NT2/D1 (cell line): ENCODE measurements at regions not wholly inside any gene's neighbourhood (a gene's known extent, or its start where the extent isn't known, plus 50 kb on each side); places are given as distances from the start of the nearest gene placed in this dataset.

Experiments used
- DNase-seq: peaks from one replicate; pipeline ENCODE4 v3.0.0-alpha.2; 2011; ENCODE audit warnings: low read depth, low spot score
- H3K27me3 ChIP-seq: 2 replicates; pipeline ENCODE4 v1.6.0; 2011; ENCODE audit warnings: mild to moderate bottlenecking; ENCODE audit not compliant: insufficient read length, insufficient read depth
- H3K36me3 ChIP-seq: 2 replicates; pipeline ENCODE4 v1.6.1; 2011; ENCODE audit warnings: mild to moderate bottlenecking, low read length, mixed read lengths; ENCODE audit not compliant: insufficient read depth, insufficient read length
- H3K4me1 ChIP-seq: 2 replicates; pipeline ENCODE4 v1.5.1; 2011; ENCODE audit not compliant: insufficient read depth, insufficient read length
- H3K4me3 ChIP-seq: 2 replicates; pipeline ENCODE4 v1.5.1; 2011; ENCODE audit warnings: low read depth; ENCODE audit not compliant: insufficient read length
- H3K9ac ChIP-seq: 2 replicates; pipeline ENCODE4 v1.6.0; 2011; ENCODE audit warnings: low read depth; ENCODE audit not compliant: insufficient read length
- H3K9me3 ChIP-seq: 2 replicates; pipeline ENCODE4 v1.5.1; 2011; ENCODE audit warnings: mild to moderate bottlenecking, low read length; ENCODE audit not compliant: insufficient read depth
- SUZ12 ChIP-seq: IDR thresholded peaks from 2 replicates; pipeline ENCODE4 v1.6.1; 2011; ENCODE audit not compliant: insufficient read length, insufficient read depth; ENCODE audit errors: extremely low read depth
- YY1 ChIP-seq: IDR thresholded peaks from 2 replicates; pipeline ENCODE4 v1.6.1; 2011; ENCODE audit not compliant: insufficient read length, insufficient read depth
- ZNF274 ChIP-seq: IDR thresholded peaks from 2 replicates; pipeline ENCODE4 v1.6.1; 2011; ENCODE audit warnings: mild to moderate bottlenecking, low read depth, low read length

DNA sequence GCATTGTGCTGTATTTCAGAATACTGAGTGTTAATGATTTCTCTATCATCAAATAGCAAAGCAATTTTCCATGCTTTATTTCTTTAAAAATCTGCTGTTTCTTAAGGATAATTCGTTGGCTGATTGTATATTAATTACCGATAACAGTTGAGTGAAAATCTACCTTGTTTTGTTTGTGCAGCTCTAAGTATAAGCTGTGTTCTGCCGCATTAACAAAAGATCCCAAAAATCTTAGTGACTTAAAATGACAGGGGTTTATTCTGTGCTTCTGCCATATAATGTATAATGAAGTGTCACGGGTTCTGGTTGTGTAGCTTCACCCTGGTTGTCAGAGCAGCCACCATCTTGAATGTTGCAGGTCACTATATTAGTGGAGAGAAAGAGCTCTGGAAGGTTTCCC is 196.1 kb downstream of the ACTR3 start:
- no peaks in the 10 kb centered on the region for H3K27me3 ChIP-seq
- no peaks in the 10 kb centered on the region for H3K4me1 ChIP-seq
- H3K9ac ChIP-seq: no peak overlapping the region
- no peaks in the 10 kb centered on the region for H3K9me3 ChIP-seq
- no peak for DNase-seq
- H3K36me3 ChIP-seq: no peaks in the 10 kb centered on the region
- no peak for TF ChIP-seq SUZ12
- no peak for TF ChIP-seq ZNF274
- TF ChIP-seq YY1: no peak
- no peak overlapping the region for H3K4me3 ChIP-seq

- no peaks in the 10 kb centered on the region for H3K36me3 ChIP-seq
- H3K27me3 ChIP-seq: no peaks in the 10 kb centered on the region
- H3K9me3 ChIP-seq: no peaks in the 10 kb centered on the region
- no peaks in the 10 kb centered on the region for H3K4me1 ChIP-seq
- H3K4me3 ChIP-seq: no peak overlapping the region
- DNase-seq: no peak
- TF ChIP-seq ZNF274: no peak
- TF ChIP-seq SUZ12: no peak
- no peak for TF ChIP-seq YY1
- no peak overlapping the region for H3K9ac ChIP-seq
These were observed 199.9 kb downstream of the ACTR3 start for GRCh38 chr2:114089636-114090319.

DNA sequence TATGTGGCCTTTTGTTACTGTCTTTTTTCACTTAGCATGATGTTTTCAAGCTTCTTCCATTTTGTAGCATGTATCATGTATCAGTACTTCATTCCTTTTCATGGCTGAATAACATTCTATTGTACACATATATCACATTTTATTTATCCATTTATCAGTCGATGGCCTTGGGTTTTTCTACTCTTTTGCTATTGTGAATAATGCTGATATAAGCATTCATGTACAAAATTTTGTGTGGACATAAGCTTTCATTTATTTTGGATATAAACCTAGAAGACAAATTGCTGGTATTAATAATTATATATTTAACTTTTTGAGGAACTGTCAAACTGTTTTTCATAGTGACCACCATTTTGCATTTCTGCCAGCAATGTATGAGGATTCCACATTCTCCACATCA is 201.1 kb downstream of the ACTR3 start:
- TF ChIP-seq SUZ12: no peak
- H3K4me3 ChIP-seq: no peak overlapping the region

DNA sequence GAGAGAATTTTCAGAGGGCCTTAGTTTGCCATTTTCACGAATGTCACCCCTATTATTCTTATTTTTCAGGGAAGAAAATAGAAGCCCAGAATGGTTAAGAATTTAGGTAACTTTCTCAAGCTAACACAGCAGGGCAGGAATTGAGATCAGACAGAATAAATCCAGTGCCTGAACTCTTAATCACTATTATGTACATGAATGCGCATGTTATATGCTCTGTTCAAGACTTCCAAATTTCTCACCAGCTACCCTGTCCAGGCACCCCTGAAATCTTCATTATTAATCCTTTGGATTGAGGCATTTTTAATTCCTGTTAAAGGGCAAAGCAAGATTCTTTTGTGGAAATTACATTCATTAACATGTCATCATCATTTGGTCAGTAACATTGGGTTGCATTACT is 218.4 kb downstream of the ACTR3 start:
- no peak for DNase-seq

More for the DNA sequence above, 201.1 kb downstream of the ACTR3 start:
- DNase-seq: no peak
- peaks cover 11% of the 10 kb centered on the region; the same call in 1 of the 2 replicates for H3K9me3 ChIP-seq
- no peaks in the 10 kb centered on the region for H3K4me1 ChIP-seq
- no peaks in the 10 kb centered on the region for H3K27me3 ChIP-seq
- no peak overlapping the region for H3K9ac ChIP-seq
- no peaks in the 10 kb centered on the region for H3K36me3 ChIP-seq

DNA sequence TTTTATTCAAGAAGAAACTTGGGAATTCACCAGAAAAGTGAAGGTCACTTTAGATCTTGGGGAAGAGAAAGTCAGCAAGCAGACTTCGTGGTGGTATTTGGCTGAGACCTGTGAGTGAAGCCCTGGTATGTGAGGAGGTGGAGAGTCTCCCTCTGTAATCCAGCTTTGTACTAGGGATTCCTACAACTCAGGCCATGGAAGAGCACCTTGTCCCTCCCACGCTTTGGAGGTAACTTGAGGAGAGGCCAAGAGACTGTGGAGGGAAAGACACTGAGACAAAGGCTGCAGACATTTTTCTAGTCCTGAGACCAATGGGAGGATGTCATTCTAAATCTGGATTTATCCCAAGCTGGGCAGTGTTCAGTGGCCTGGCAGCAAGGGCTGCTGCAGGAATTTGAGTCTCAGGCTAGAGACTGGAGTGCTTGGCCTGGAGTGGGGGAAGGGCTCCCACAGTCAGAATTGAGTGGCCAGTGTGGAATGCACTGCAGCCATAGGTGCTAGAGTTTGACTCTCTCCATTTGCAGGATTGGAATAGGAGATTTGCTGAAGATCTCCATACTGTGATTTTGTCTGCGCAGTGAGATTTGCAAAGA is 219.0 kb downstream of the ACTR3 start:
- Histone ChIP-seq H3K27me3 (no peaks in the 10 kb centered on the region), H3K9me3 (peaks cover 7% of the 10 kb centered on the region), H3K9ac (no peak overlapping the region), H3K4me1 (peaks cover 4% of the 10 kb centered on the region), H3K36me3 (no peaks in the 10 kb centered on the region), H3K4me3 (no peak overlapping the region)
- peak; percentile 36 for DNase-seq
- no peak for TF ChIP-seq ZNF274

More for the DNA sequence above, 218.4 kb downstream of the ACTR3 start:
- no peak overlapping the region for H3K9ac ChIP-seq
- TF ChIP-seq YY1: no peak
- TF ChIP-seq SUZ12: no peak
- no peak for TF ChIP-seq ZNF274
- H3K36me3 ChIP-seq: no peaks in the 10 kb centered on the region
- no peaks in the 10 kb centered on the region for H3K27me3 ChIP-seq
- H3K4me3 ChIP-seq: no peak overlapping the region
- peaks cover 14% of the 10 kb centered on the region for H3K9me3 ChIP-seq
- H3K4me1 ChIP-seq: peaks cover 4% of the 10 kb centered on the region

GRCh38 chr2:114111329-114111728 is 221.4 kb downstream of the ACTR3 start:
- H3K9ac ChIP-seq: no peak overlapping the region
- TF ChIP-seq YY1 (no peak), SUZ12 (no peak), ZNF274 (no peak)
- H3K27me3 ChIP-seq: no peaks in the 10 kb centered on the region
- peaks cover 4% of the 10 kb centered on the region for H3K4me1 ChIP-seq
- 0 out of 2 replicates have a peak, but pooled peaks cover 3% of the 10 kb centered on the region for H3K9me3 ChIP-seq
- H3K36me3 ChIP-seq: no peaks in the 10 kb centered on the region
- no peak for DNase-seq
- H3K4me3 ChIP-seq: no peak overlapping the region

GRCh38 chr2:114113518-114113917 is 223.6 kb downstream of the ACTR3 start:
- Histone ChIP-seq H3K36me3 (no peaks in the 10 kb centered on the region), H3K27me3 (no peaks in the 10 kb centered on the region), H3K4me1 (peaks cover 4% of the 10 kb centered on the region), H3K9me3 (no peaks in the 10 kb centered on the region), H3K4me3 (no peak overlapping the region), H3K9ac (no peak overlapping the region)
- TF ChIP-seq ZNF274 (no peak), YY1 (no peak), SUZ12 (no peak)
- DNase-seq: no peak

DNA sequence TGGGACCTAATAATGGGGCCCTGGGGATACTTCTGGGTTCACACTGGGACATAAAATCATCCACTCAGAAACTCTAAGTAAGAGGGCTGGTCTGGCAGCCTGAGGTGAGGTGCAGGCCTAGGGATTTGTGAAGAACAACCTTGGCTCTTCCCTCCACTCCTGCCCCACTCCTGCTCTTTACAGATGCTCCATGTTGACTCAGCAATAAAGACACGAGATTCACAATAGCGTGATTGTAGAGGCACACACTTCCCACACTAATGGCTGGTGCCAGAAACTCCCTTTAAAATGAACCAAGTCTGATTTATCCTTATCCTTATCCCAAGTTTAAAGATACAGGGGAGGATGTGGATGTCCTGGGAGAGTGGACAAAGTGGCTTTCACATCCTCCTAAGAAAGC is 228.2 kb downstream of the ACTR3 start:
- no peaks in the 10 kb centered on the region for H3K9me3 ChIP-seq
- H3K27me3 ChIP-seq: no peaks in the 10 kb centered on the region
- DNase-seq: no peak
- H3K4me1 ChIP-seq: no peaks in the 10 kb centered on the region
- no peak overlapping the region for H3K9ac ChIP-seq
- H3K4me3 ChIP-seq: no peak overlapping the region
- no peak for TF ChIP-seq YY1
- no peak for TF ChIP-seq SUZ12
- no peak for TF ChIP-seq ZNF274
- H3K36me3 ChIP-seq: no peaks in the 10 kb centered on the region
